ENCODE measurements at regions not wholly inside any gene's neighbourhood (a gene's known extent, or its start where the extent isn't known, plus 50 kb on each side); places are given as distances from the start of the nearest gene placed in this dataset.

GRCh38 chr3:76669322-76669721 lies 370.6 kb upstream of the ROBO2 start:
- TF ChIP-seq, protein P1, sequence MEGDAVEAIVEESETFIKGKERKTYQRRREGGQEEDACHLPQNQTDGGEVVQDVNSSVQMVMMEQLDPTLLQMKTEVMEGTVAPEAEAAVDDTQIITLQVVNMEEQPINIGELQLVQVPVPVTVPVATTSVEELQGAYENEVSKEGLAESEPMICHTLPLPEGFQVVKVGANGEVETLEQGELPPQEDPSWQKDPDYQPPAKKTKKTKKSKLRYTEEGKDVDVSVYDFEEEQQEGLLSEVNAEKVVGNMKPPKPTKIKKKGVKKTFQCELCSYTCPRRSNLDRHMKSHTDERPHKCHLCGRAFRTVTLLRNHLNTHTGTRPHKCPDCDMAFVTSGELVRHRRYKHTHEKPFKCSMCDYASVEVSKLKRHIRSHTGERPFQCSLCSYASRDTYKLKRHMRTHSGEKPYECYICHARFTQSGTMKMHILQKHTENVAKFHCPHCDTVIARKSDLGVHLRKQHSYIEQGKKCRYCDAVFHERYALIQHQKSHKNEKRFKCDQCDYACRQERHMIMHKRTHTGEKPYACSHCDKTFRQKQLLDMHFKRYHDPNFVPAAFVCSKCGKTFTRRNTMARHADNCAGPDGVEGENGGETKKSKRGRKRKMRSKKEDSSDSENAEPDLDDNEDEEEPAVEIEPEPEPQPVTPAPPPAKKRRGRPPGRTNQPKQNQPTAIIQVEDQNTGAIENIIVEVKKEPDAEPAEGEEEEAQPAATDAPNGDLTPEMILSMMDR (IDR thresholded peaks at IDR 0.05; ENCODE audit: borderline replicate concordance, control extremely low read depth, extremely low read depth, insufficient read depth, missing control alignments) = no peak
- no peak for DNase-seq (ENCODE audit: low spot score)
- in situ Hi-C loops (cut with MboI; ENCODE audit: low sequenced_read_pairs, unreplicated experiment) = no loop called here

GRCh38 chr3:76673171-76673570 lies 366.7 kb upstream of the ROBO2 start:
- no peak for DNase-seq (ENCODE audit: low spot score)
- in situ Hi-C loops (cut with MboI; ENCODE audit: low sequenced_read_pairs, unreplicated experiment) = no loop called here

GRCh38 chr3:76679541-76679940 lies 360.4 kb upstream of the ROBO2 start:
- no peak for DNase-seq (ENCODE audit: low spot score)
- in situ Hi-C loops (cut with MboI; ENCODE audit: low sequenced_read_pairs, unreplicated experiment) = no loop called here
- TF ChIP-seq, protein P1 (IDR thresholded peaks at IDR 0.05; ENCODE audit: borderline replicate concordance, control extremely low read depth, extremely low read depth, insufficient read depth, missing control alignments) = no peak

More at GRCh38 chr3:76673171-76673570, 366.7 kb upstream of the ROBO2 start:
- TF ChIP-seq, protein P1 (IDR thresholded peaks at IDR 0.05; ENCODE audit: borderline replicate concordance, control extremely low read depth, extremely low read depth, insufficient read depth, missing control alignments) = no peak

DNA sequence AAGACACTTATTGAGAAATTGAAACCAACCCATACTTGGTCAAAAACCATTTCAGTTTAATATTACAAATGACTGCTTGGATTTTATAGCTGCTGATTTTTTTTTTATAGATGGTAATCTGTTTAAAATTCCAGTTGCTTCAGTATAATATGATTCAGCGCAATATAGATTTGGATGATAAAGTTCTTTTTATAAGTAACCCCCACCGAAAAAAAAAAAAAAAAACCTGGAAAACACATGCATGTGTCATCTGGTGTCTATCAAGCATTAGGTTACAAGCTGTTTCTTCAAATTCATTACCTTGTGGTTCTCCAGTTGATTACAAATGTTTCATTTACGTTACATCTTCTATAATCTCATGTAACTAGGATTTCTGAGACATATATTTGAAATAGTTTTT lies 356.6 kb upstream of the ROBO2 start:
- in situ Hi-C loops (cut with MboI; ENCODE audit: low sequenced_read_pairs, unreplicated experiment) = no loop called here
- no peak for DNase-seq (ENCODE audit: low spot score)
- TF ChIP-seq, protein P1 (IDR thresholded peaks at IDR 0.05; ENCODE audit: borderline replicate concordance, control extremely low read depth, extremely low read depth, insufficient read depth, missing control alignments) = no peak

GRCh38 chr3:76684946-76685345 lies 355.0 kb upstream of the ROBO2 start:
- in situ Hi-C loops (cut with MboI; ENCODE audit: low sequenced_read_pairs, unreplicated experiment) = no loop called here
- DNase-seq (ENCODE audit: low spot score) = no peak
- TF ChIP-seq, protein P1 (IDR thresholded peaks at IDR 0.05; ENCODE audit: borderline replicate concordance, control extremely low read depth, extremely low read depth, insufficient read depth, missing control alignments) = no peak

DNA sequence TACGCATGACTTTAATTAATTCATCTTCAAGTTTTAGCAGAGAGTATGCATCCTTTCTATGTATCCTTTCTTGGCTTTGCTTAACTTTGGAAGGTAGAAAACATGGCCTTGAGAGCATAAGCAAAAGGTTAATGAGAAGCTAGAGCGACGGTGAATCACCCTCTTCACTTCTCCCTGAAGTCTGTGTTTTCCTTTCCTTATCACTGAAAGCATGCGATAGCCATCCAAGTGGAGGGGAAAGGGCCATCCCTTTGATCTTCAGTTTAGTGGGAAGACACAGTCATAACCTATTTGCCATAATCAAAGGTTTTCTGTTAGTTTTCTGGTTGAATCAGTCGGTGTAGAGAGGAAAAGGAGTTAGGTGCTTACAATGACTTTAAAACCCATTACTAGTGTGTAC lies 354.0 kb upstream of the ROBO2 start:
- TF ChIP-seq, protein P1 (IDR thresholded peaks at IDR 0.05; ENCODE audit: borderline replicate concordance, control extremely low read depth, extremely low read depth, insufficient read depth, missing control alignments) = no peak
- in situ Hi-C loops (cut with MboI; ENCODE audit: low sequenced_read_pairs, unreplicated experiment) = no loop called here
- DNase-seq (ENCODE audit: low spot score) = no peak

- in situ Hi-C loops (cut with MboI; ENCODE audit: low sequenced_read_pairs, unreplicated experiment) = no loop called here
- TF ChIP-seq, protein P1 (IDR thresholded peaks at IDR 0.05; ENCODE audit: borderline replicate concordance, control extremely low read depth, extremely low read depth, insufficient read depth, missing control alignments) = no peak
- DNase-seq (ENCODE audit: low spot score) = no peak
Measured at GRCh38 chr3:76687019-76687418, 352.9 kb upstream of the ROBO2 start.

All from GM13976 (cell line).